HL-60 (cell line): ENCODE measurements at regions not wholly inside any gene's neighbourhood (a gene's known extent, or its start where the extent isn't known, plus 50 kb on each side); places are given as distances from the start of the nearest gene placed in this dataset.

Source experiments
- DNase-seq, 2 experiments: peaks; one replicate each; pipeline ENCODE4 v3.0.0-alpha.2; 2010 to 2020; ENCODE audit warnings: low read depth in 1 of 2, low spot score in 1 of 2
- H3K27ac ChIP-seq: fragments of 250-450 bp; sonication (Bioruptor Pico); replicated peaks from 2 replicates; pipeline ENCODE4 v1.5.1; 2020; ENCODE audit warnings: mild to moderate bottlenecking, moderate library complexity
- H3K27me3 ChIP-seq: fragments of 250-450 bp; sonication (Bioruptor Pico); 2 replicates; pipeline ENCODE4 v1.5.1; 2021; ENCODE audit warnings: mild to moderate bottlenecking, moderate library complexity; ENCODE audit not compliant: insufficient read depth, poor library complexity, severe bottlenecking
- H3K4me3 ChIP-seq: replicated peaks from 2 replicates; pipeline ENCODE4 v1.5.1; 2011; ENCODE audit warnings: mild to moderate bottlenecking, control low read depth, low read length; ENCODE audit not compliant: insufficient read depth
- GABPA ChIP-seq: IDR thresholded peaks from 2 replicates; pipeline ENCODE4 v1.6.1; 2012; ENCODE audit warnings: low read depth
- POLR2AphosphoS5 ChIP-seq: IDR thresholded peaks from 2 replicates; pipeline ENCODE4 v1.6.1; 2012; ENCODE audit warnings: low read depth
- SPI1 ChIP-seq: IDR thresholded peaks from 2 replicates; pipeline ENCODE4 v1.6.1; 2012; ENCODE audit warnings: low read depth, mild to moderate bottlenecking, borderline replicate concordance
- TF ChIP-seq, protein P1 (sequence below): IDR thresholded peaks from 2 replicates; pipeline ENCODE4 v1.6.1; 2012; ENCODE audit warnings: low read depth; ENCODE audit not compliant: insufficient replicate concordance
- TF ChIP-seq, protein P2 (sequence below): IDR thresholded peaks from one replicate; pipeline ENCODE4 v1.5.1; 2011; ENCODE audit warnings: low read length, control low read depth, inconsistent platforms; ENCODE audit not compliant: insufficient read depth

DNA sequence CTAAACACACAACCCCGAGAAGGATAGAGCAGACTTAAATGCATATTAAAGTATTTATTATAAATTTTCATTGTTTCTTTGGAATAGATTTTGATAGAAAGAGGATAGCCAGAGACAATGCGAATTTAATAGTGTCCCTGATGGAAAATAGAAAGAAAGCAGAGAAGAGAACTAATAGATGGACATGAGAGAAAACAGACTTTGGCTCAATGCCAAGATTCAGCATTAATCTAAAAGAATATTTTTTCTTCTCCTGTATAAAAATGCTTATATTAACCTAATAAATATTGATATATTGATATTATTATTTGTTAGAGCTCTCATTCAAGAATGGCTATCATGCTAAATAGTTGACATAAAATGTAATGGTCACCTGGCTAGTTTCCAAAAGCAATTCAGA is 173.4 kb downstream of the KIF2B start:
- H3K4me3 ChIP-seq: no peak overlapping the region
- no peaks in the 10 kb centered on the region for H3K27me3 ChIP-seq
- H3K27ac ChIP-seq: no peak overlapping the region
- DNase-seq: no peak
- TF ChIP-seq POLR2AphosphoS5 (no peak), SPI1 (no peak), GABPA (no peak)
- TF ChIP-seq, protein P1, sequence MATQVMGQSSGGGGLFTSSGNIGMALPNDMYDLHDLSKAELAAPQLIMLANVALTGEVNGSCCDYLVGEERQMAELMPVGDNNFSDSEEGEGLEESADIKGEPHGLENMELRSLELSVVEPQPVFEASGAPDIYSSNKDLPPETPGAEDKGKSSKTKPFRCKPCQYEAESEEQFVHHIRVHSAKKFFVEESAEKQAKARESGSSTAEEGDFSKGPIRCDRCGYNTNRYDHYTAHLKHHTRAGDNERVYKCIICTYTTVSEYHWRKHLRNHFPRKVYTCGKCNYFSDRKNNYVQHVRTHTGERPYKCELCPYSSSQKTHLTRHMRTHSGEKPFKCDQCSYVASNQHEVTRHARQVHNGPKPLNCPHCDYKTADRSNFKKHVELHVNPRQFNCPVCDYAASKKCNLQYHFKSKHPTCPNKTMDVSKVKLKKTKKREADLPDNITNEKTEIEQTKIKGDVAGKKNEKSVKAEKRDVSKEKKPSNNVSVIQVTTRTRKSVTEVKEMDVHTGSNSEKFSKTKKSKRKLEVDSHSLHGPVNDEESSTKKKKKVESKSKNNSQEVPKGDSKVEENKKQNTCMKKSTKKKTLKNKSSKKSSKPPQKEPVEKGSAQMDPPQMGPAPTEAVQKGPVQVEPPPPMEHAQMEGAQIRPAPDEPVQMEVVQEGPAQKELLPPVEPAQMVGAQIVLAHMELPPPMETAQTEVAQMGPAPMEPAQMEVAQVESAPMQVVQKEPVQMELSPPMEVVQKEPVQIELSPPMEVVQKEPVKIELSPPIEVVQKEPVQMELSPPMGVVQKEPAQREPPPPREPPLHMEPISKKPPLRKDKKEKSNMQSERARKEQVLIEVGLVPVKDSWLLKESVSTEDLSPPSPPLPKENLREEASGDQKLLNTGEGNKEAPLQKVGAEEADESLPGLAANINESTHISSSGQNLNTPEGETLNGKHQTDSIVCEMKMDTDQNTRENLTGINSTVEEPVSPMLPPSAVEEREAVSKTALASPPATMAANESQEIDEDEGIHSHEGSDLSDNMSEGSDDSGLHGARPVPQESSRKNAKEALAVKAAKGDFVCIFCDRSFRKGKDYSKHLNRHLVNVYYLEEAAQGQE: no peak
- TF ChIP-seq, protein P2, sequence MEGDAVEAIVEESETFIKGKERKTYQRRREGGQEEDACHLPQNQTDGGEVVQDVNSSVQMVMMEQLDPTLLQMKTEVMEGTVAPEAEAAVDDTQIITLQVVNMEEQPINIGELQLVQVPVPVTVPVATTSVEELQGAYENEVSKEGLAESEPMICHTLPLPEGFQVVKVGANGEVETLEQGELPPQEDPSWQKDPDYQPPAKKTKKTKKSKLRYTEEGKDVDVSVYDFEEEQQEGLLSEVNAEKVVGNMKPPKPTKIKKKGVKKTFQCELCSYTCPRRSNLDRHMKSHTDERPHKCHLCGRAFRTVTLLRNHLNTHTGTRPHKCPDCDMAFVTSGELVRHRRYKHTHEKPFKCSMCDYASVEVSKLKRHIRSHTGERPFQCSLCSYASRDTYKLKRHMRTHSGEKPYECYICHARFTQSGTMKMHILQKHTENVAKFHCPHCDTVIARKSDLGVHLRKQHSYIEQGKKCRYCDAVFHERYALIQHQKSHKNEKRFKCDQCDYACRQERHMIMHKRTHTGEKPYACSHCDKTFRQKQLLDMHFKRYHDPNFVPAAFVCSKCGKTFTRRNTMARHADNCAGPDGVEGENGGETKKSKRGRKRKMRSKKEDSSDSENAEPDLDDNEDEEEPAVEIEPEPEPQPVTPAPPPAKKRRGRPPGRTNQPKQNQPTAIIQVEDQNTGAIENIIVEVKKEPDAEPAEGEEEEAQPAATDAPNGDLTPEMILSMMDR: no peak

DNA sequence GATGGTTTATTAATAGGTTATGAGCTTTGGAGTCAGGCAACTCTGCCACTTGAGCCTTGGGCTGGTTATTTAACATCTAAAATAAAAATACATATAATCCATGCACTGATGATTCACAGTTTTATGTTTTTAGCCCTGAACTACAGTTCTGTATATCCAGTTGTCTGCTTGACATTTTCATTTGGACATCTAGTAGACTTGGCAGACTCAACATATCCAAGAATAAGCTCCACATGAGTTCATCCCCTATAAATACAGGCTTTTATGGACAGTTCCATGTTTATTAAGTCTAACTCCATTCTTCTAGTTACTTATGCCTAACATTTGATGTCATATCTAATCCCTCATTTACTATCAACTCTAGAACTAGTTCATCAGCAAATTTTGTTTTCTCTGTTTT is 174.2 kb downstream of the KIF2B start:
- no peak for DNase-seq
- Histone ChIP-seq H3K27ac (no peak overlapping the region), H3K27me3 (no peaks in the 10 kb centered on the region), H3K4me3 (no peak overlapping the region)
- TF ChIP-seq SPI1 (no peak), POLR2AphosphoS5 (no peak), GABPA (no peak)
- TF ChIP-seq, protein P1: no peak
- TF ChIP-seq, protein P2: no peak

DNA sequence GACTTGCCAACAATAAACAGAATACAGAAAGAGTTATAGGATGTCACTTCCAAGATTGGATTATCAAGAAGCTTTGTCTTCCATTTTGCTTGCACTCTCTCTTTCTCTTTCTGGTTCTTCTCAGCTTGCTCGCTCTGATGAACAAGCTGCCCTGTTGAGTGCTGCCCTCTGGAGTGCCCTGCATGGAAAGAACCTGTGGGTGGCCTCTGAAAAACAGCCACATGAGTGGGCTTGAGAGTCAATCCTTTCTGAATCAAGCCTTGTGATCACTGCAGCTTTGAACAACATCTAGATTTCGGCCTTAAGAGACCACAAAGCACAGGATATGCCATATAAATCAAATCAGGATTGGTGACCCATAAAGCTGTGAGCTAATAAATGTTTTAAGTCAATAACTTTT is 185.1 kb downstream of the KIF2B start:
- TF ChIP-seq POLR2AphosphoS5 (no peak), GABPA (no peak), SPI1 (no peak)
- TF ChIP-seq, protein P2: no peak
- TF ChIP-seq, protein P1: no peak
- H3K27me3 ChIP-seq: no peaks in the 10 kb centered on the region
- H3K4me3 ChIP-seq: no peak overlapping the region
- no peak for DNase-seq
- H3K27ac ChIP-seq: no peak overlapping the region
